ENCODE measurements at regions not wholly inside any gene's neighbourhood (a gene's known extent, or its start where the extent isn't known, plus 50 kb on each side); places are given as distances from the start of the nearest gene placed in this dataset.

GRCh38 chr22:44615146-44615545 lies 86.9 kb upstream of the PRR5 start:
- TF ChIP-seq CTCF (IDR thresholded peaks at IDR 0.05): no peak
- no peak for TF ChIP-seq POLR2A (IDR thresholded peaks at IDR 0.05)
- WGBS, 2 donors: 93 to 94% methylated on average over 14 to 16 of the region's 16 CpGs
- Histone ChIP-seq H3K4me3 (no peak overlapping the region), H3K4me1 (no peaks in the 10 kb centered on the region), H3K27me3 (no peaks in the 10 kb centered on the region), H3K36me3 (ENCODE audit: low read depth, missing control alignments) (no peaks in the 10 kb centered on the region), H3K27ac (no peak overlapping the region), H3K9me3 (no peaks in the 10 kb centered on the region)
- intact Hi-C loops (cut with DNase I; ENCODE audit: low total_unique reads): no loop called here
- DNase-seq: no peak

- no peak for DNase-seq
- WGBS, 2 donors: 71 to 75% methylated on average over 2 of the region's 2 CpGs
- intact Hi-C loops (cut with DNase I; ENCODE audit: low total_unique reads): no loop called here
- H3K36me3 ChIP-seq (ENCODE audit: low read depth, missing control alignments): no peaks in the 10 kb centered on the region
- TF ChIP-seq POLR2A (IDR thresholded peaks at IDR 0.05): no peak
- no peak for TF ChIP-seq CTCF (IDR thresholded peaks at IDR 0.05)
- no peaks in the 10 kb centered on the region for H3K4me1 ChIP-seq
- no peaks in the 10 kb centered on the region for H3K9me3 ChIP-seq
- H3K27me3 ChIP-seq: no peaks in the 10 kb centered on the region
- no peak overlapping the region for H3K27ac ChIP-seq
- H3K4me3 ChIP-seq: no peak overlapping the region
Measured at GRCh38 chr22:44613196-44613595, 88.8 kb upstream of the PRR5 start.

- no peak overlapping the region for H3K27ac ChIP-seq
- no peaks in the 10 kb centered on the region for H3K36me3 ChIP-seq (ENCODE audit: low read depth, missing control alignments)
- intact Hi-C loops (cut with DNase I; ENCODE audit: low total_unique reads): no loop called here
- H3K4me3 ChIP-seq: no peak overlapping the region
- no peak for DNase-seq
- TF ChIP-seq CTCF (IDR thresholded peaks at IDR 0.05) (no peak), POLR2A (IDR thresholded peaks at IDR 0.05) (no peak)
- H3K9me3 ChIP-seq: no peaks in the 10 kb centered on the region
- H3K4me1 ChIP-seq: no peaks in the 10 kb centered on the region
- 92 to 96% methylated on average over 2 of the region's 2 CpGs for WGBS, 2 donors
- no peaks in the 10 kb centered on the region for H3K27me3 ChIP-seq
Measured at GRCh38 chr22:44611880-44612496, 90.0 kb upstream of the PRR5 start.

GRCh38 chr22:44610071-44610470 lies 91.9 kb upstream of the PRR5 start:
- H3K27ac ChIP-seq: no peak overlapping the region
- H3K27me3 ChIP-seq: no peaks in the 10 kb centered on the region
- no peaks in the 10 kb centered on the region for H3K9me3 ChIP-seq
- TF ChIP-seq POLR2A (IDR thresholded peaks at IDR 0.05) (no peak), CTCF (IDR thresholded peaks at IDR 0.05) (no peak)
- 92% methylated on average over 8 of the region's 8 CpGs for WGBS, 2 donors
- no peaks in the 10 kb centered on the region for H3K36me3 ChIP-seq (ENCODE audit: low read depth, missing control alignments)
- no peaks in the 10 kb centered on the region for H3K4me1 ChIP-seq
- DNase-seq: no peak
- intact Hi-C loops (cut with DNase I; ENCODE audit: low total_unique reads): no loop called here
- H3K4me3 ChIP-seq: no peak overlapping the region

GRCh38 chr22:44609400-44609988 lies 92.5 kb upstream of the PRR5 start:
- DNase-seq: no peak
- H3K27ac ChIP-seq: no peak overlapping the region
- intact Hi-C loops (cut with DNase I; ENCODE audit: low total_unique reads): no loop called here
- H3K36me3 ChIP-seq (ENCODE audit: low read depth, missing control alignments): no peaks in the 10 kb centered on the region
- TF ChIP-seq POLR2A (IDR thresholded peaks at IDR 0.05) (no peak), CTCF (IDR thresholded peaks at IDR 0.05) (no peak)
- H3K27me3 ChIP-seq: no peaks in the 10 kb centered on the region
- H3K9me3 ChIP-seq: no peaks in the 10 kb centered on the region
- 62 to 88% methylated on average over 6 to 12 of the region's 12 CpGs for WGBS, 2 donors
- H3K4me3 ChIP-seq: no peak overlapping the region
- no peaks in the 10 kb centered on the region for H3K4me1 ChIP-seq

All from testis (tissue), 2 donors.